Activated CD4-positive, alpha-beta memory T cell treated with anti-CD3 and anti-CD28 coated beads for 36 hours (primary cell): ENCODE measurements at regions not wholly inside any gene's neighbourhood (a gene's known extent, or its start where the extent isn't known, plus 50 kb on each side); places are given as distances from the start of the nearest gene placed in this dataset.

ENCODE experiments used
- CTCF ChIA-PET: fragments of 350-600 bp; sonication (Branson Sonifier 250); formaldehyde crosslinking; loops from one replicate; lab custom pipeline; 2021; ENCODE audit warnings: antibody characterized with exemption, inconsistent platforms; lab: Charles Lee
- POLR2A ChIA-PET: fragments of 350-600 bp; sonication (Branson Sonifier 250); formaldehyde crosslinking; loops from one replicate; lab custom pipeline; 2021; ENCODE audit warnings: antibody characterized with exemption; lab: Charles Lee
- DNase-seq: peaks from one replicate; pipeline ENCODE4 v3.0.0-alpha.2; 2020
- H3K27ac Mint-ChIP-seq: one replicate; pipeline ENCODE4 v1.8.0; 2021; ENCODE audit warnings: mixed read lengths
- H3K27me3 Mint-ChIP-seq: one replicate; pipeline ENCODE4 v1.8.0; 2021; ENCODE audit warnings: mixed read lengths
- H3K36me3 Mint-ChIP-seq: one replicate; pipeline ENCODE4 v1.8.0; 2021; ENCODE audit warnings: mixed read lengths
- H3K4me1 Mint-ChIP-seq: one replicate; pipeline ENCODE4 v1.8.0; 2021; ENCODE audit warnings: low read depth, mixed read lengths
- H3K4me3 Mint-ChIP-seq: one replicate; pipeline ENCODE4 v1.8.0; 2021; ENCODE audit warnings: mild to moderate bottlenecking, mixed read lengths
- H3K9me3 Mint-ChIP-seq: one replicate; pipeline ENCODE4 v1.8.0; 2021; ENCODE audit warnings: mixed read lengths
- intact Hi-C: fragments of 100-400 bp; cut with micrococcal nuclease; formaldehyde crosslinking; loops from one replicate; pipeline ENCODE4 v1.15.1; 2023

DNA sequence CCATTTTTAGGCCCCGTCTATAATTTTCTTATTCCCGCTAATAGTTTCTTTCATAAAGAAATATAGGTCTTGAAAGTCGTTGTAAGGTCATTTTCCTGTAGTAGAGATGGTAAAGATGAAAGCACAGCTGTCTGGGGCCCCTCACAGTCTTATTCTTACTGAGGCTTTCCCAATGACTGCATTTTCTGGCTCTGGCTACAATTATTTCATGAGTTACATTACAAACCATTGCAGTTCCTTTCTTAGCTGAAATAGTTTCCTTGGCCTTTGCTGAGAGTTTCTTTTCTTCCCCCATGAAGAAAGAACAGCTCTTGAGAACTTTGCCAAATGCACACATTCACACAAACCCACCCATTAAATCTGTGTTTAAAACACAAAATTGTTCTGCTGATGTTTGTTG, 113.0 kb downstream of the DYRK2 start:
- Mint-ChIP-seq H3K4me3 (no peak overlapping the region), H3K9me3 (no peaks in the 10 kb centered on the region), H3K36me3 (peaks cover 4% of the 10 kb centered on the region), H3K27me3 (no peaks in the 10 kb centered on the region), H3K4me1 (peaks cover 25% of the 10 kb centered on the region), H3K27ac (no peak overlapping the region)
- POLR2A ChIA-PET: no interaction called here
- intact Hi-C loops: no loop called here
- DNase-seq: no peak
- CTCF ChIA-PET: no interaction called here

DNA sequence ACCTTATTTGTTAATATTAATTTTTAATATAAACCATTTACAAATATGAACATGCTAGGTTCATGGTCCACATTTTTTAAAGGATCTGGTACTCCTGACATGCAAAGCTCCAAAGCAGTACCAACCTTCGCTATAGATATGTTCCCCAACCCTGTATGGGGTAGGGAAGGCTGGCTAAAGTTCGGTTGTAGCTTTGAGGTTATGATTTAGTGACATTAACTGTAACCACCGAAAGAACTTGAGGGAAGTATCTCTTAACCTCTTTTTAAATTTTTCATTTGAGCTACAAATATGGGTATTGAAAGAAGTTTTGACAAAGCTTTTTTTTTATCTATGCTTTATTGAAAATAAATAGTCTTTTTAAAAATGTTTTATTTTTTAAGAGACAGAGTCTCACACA, 115.5 kb downstream of the DYRK2 start:
- DNase-seq: no peak
- intact Hi-C loops: no loop called here
- ChIA-PET POLR2A (no interaction called here), CTCF (no interaction called here)
- peaks cover 4% of the 10 kb centered on the region for H3K36me3 Mint-ChIP-seq
- no peaks in the 10 kb centered on the region for H3K27me3 Mint-ChIP-seq
- H3K4me3 Mint-ChIP-seq: no peak overlapping the region
- no peak overlapping the region for H3K27ac Mint-ChIP-seq
- H3K4me1 Mint-ChIP-seq: peaks cover 21% of the 10 kb centered on the region
- H3K9me3 Mint-ChIP-seq: no peaks in the 10 kb centered on the region

DNA sequence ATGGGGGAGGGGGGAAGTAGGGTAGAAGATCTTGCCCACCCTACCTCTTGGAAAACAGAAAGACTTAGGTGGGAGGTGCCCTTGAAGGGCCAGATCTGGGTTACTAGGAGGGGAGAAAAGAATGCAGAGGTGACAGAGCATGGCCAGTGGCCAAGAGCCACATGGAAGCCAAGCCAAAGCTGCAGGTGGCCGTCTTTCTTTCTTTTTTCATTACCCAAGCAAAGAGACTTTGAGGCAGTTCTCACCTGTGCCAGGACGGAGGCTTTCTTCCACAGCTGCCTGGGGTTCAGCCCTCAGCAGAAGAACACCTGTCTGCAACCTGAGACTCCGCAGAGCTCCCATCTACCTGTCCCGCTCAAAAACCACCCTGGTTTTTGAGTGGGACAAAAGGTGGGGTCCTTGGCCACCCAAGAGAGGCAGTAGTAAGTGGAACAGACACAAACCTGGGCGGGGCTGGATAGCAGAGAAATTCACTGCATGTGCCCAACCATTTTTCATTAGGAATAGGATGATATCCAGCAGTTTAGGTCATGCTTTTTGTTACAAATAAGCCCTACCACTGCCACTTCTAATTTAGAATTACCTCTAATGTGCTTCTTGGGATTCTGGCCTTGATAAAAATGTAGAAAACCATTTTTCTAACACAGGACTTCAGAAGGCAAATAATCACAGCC, 116.5 kb downstream of the DYRK2 start:
- POLR2A ChIA-PET: no interaction called here
- no peak overlapping the region for H3K27ac Mint-ChIP-seq
- H3K9me3 Mint-ChIP-seq: no peaks in the 10 kb centered on the region
- intact Hi-C loops: no loop called here
- peaks cover 11% of the 10 kb centered on the region for H3K4me1 Mint-ChIP-seq
- no peaks in the 10 kb centered on the region for H3K27me3 Mint-ChIP-seq
- no peak for DNase-seq
- no peak overlapping the region for H3K4me3 Mint-ChIP-seq
- CTCF ChIA-PET: no interaction called here
- H3K36me3 Mint-ChIP-seq: peaks cover 1% of the 10 kb centered on the region

DNA sequence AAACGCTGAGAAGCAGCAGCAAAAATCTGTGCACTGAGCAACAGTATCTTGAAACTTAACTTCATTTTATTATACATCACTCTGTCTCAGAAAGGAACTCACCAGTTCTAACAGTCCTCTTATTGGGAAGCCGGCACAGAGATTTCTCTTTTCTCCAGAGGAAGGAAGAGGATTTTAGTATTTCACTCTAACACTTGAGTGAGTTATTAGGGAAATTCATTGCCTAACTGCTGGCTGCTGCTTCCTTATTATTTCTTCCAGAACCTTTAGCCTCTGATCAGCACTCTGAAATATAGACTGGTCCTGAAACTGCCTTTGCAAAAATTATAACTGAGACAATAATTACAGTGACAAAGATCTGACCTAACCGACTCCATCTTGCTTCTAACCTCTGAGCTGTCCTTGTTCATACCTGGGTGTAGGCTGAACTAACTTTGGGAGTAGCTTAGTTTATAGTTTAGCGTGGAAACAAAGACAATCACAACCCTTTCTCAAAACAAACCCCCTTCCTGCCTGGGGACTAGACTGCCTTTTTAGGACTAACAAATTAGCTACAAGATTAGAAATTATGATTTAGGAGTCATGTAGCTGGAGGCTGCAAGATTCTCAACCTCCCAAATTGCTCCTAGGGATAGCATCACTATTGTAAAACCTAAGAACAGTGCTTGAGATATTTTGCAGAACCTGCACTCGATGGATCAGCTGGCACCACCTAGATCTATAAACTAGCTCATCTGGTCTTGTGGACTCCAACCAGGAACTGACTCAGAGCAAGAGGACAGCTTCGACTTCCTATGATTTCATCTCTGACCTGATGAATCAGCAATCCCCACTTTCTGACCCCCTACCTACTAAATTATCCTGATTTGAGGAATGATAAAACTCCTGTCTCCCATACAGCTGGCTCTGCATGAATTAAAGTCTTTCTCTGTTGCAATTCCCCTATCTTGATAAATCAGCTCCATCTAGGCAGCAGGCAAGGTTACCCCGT, 117.5 kb downstream of the DYRK2 start:
- H3K4me3 Mint-ChIP-seq: no peak overlapping the region
- no peak for DNase-seq
- intact Hi-C loops: no loop called here
- H3K27me3 Mint-ChIP-seq: no peaks in the 10 kb centered on the region
- H3K9me3 Mint-ChIP-seq: no peaks in the 10 kb centered on the region
- ChIA-PET POLR2A (no interaction called here), CTCF (no interaction called here)
- peaks cover 2% of the 10 kb centered on the region for H3K4me1 Mint-ChIP-seq
- no peak overlapping the region for H3K27ac Mint-ChIP-seq
- no peaks in the 10 kb centered on the region for H3K36me3 Mint-ChIP-seq

DNA sequence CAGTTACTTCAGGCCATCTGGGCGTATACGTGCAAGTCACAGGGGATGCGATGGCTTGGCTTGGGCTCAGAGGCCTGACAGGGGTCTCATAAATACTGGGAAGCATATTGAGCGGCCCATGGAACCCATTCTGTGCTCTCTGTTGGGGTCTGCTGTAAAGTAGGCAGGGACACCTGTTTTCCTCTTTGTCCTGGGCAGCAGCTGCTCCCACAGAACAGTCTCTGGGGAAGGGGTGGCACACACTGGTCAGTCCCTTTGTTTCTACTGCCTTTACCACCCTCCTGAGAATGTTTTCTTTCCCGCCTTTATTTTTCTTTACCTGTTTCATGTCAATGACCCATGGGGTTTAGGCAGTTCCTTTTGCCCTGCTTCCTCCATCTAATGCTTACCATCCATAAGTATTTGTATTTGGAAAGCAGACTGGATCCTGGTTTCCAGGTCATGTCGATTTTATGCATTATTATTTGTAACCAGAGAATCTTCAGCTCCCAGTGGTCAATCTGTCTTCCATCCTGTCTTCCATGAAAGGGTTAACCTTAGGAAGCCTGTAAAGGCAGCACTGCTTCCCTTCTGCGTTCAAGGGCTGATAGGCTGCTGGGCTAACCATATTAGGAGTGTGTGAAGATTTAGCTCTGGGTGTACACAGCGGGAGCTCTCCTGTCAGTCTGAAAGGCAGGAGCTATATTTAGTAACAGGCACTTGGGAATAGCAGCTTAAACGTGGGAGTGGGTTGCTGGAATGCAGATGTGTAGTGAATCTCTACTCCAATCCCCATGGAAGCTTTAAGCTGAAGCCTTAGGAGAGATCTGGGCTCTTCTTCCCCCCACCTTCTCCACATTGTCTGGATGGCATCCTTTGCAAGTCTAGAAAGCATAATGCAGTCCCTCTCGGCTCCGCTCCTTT, 124.0 kb downstream of the DYRK2 start:
- no peak for DNase-seq
- ChIA-PET CTCF (no interaction called here), POLR2A (no interaction called here)
- Mint-ChIP-seq H3K27ac (no peak overlapping the region), H3K36me3 (no peaks in the 10 kb centered on the region), H3K27me3 (no peaks in the 10 kb centered on the region), H3K4me3 (no peak overlapping the region), H3K9me3 (no peaks in the 10 kb centered on the region), H3K4me1 (no peaks in the 10 kb centered on the region)
- intact Hi-C loops: no loop called here

DNA sequence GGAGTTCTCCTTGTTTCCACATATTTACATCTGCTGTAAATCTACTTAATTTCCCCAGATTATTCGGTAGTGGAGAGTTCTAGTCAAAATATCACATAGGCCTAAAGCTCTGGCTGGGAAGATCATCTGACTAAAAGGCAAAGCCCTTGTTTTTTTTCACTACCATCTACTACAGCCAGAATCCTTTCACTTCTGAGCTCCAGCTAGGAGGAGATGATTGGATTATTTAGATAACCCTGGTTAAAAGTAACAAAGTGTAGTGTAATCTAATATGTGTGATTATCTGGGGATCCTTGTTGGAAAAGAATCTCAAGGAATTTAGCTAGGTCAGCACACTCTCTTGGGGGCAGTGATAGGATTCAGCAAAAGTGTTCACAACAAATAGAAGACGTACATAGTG, 125.4 kb downstream of the DYRK2 start:
- intact Hi-C loops: no loop called here
- Mint-ChIP-seq H3K27ac (no peak overlapping the region), H3K4me3 (no peak overlapping the region), H3K36me3 (no peaks in the 10 kb centered on the region), H3K4me1 (no peaks in the 10 kb centered on the region), H3K27me3 (no peaks in the 10 kb centered on the region), H3K9me3 (no peaks in the 10 kb centered on the region)
- CTCF ChIA-PET: no interaction called here
- POLR2A ChIA-PET: no interaction called here
- DNase-seq: no peak

DNA sequence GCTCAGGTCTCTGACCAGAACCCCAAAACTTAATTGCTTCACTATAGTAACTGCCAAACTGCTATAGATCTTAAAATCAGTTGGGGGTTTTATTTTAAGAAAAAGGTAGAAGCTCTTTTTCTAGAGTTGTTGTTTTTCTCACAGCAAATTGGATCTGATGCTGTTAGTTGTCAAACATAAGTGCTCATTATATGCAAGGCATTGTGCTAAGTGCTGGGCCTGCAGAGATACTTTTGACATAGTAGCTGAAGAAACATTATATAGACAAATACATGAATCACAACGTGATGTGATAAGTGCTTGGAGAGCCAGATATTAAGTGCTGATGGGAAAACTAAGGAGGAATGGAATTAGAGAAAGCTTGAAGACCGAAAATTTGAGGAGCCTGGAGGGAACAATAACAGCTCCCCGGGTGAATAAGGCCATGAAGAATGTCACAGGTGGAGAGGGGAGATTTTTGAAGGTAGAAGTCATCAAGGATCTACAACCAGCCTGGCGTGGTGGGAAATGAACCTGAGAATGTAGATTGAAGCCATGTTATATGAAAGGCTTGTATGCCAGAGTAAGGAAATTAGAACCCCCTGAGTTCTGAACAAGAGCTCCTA, 126.5 kb downstream of the DYRK2 start:
- DNase-seq: no peak
- intact Hi-C loops: no loop called here
- no peaks in the 10 kb centered on the region for H3K9me3 Mint-ChIP-seq
- H3K4me1 Mint-ChIP-seq: no peaks in the 10 kb centered on the region
- no peak overlapping the region for H3K27ac Mint-ChIP-seq
- H3K4me3 Mint-ChIP-seq: no peak overlapping the region
- no peaks in the 10 kb centered on the region for H3K27me3 Mint-ChIP-seq
- POLR2A ChIA-PET: no interaction called here
- no peaks in the 10 kb centered on the region for H3K36me3 Mint-ChIP-seq
- CTCF ChIA-PET: no interaction called here

DNA sequence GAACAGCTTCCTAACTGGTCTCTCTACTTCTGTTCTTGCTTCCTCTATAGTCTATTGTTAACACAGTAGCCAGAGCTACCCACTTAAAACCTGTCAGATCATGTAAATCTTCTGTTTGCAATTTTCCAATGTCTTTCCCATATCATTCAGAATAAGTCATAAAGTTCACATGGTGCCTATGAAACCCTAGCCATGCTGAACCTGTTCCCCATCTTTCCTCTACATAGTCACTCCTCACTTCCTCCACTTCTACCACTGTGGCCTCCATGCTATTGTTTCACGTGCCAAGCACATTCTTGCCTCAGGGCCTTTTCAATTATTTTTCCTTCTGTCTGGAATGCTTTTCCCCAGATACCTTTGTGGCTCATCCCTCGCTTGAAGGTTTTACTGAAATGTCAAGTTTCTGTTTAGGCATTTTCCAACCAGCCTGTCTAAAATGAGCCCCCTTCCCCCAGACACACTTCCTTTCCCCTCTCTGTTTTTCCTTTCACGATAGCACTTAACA, 132.1 kb downstream of the DYRK2 start:
- POLR2A ChIA-PET: no interaction called here
- H3K4me1 Mint-ChIP-seq: peaks cover 17% of the 10 kb centered on the region
- H3K27me3 Mint-ChIP-seq: no peaks in the 10 kb centered on the region
- H3K9me3 Mint-ChIP-seq: no peaks in the 10 kb centered on the region
- H3K4me3 Mint-ChIP-seq: no peak overlapping the region
- intact Hi-C loops: no loop called here
- no peaks in the 10 kb centered on the region for H3K36me3 Mint-ChIP-seq
- no peak overlapping the region for H3K27ac Mint-ChIP-seq
- CTCF ChIA-PET: no interaction called here
- no peak for DNase-seq

DNA sequence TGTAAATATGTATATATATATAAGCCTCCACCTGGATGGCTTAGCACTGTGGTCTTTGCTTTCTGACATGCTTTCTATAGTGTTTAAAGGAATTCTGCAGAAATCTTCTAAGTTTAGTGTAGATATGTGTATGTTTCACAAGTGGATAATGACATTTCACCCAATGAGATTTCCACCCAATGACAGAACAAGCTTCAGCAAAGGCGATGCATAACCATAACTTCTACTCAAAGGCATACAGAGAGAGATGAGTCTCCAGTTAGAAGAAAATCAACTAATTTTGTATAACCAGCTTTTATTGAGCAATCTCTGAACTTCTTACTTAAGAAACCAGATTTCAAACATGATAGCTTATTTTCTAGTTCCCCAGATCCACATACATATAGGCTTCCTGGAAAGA, 134.0 kb downstream of the DYRK2 start:
- peaks cover 17% of the 10 kb centered on the region for H3K4me1 Mint-ChIP-seq
- H3K4me3 Mint-ChIP-seq: no peak overlapping the region
- ChIA-PET CTCF (no interaction called here), POLR2A (no interaction called here)
- no peak overlapping the region for H3K27ac Mint-ChIP-seq
- no peaks in the 10 kb centered on the region for H3K36me3 Mint-ChIP-seq
- no peaks in the 10 kb centered on the region for H3K27me3 Mint-ChIP-seq
- no peaks in the 10 kb centered on the region for H3K9me3 Mint-ChIP-seq
- intact Hi-C loops: no loop called here
- DNase-seq: no peak

DNA sequence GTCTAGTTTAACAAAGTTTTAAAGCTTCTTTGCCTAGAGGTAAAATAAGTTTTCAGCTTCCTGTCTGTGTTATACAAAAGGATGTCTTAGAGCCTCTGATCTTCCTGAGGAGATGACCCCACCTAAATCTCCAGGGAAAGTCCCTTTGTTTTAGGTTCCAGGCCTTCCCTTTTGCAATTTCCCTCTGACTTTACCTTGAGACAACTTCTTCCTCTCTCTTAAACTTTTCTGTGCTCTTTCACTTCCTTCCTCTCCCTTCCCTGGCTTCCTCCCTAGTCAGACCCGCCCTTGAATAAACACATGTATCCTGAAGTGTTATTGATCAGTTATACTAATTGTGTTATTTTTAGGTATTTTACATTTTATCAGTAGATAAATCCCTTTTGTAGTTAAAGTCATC, 134.8 kb downstream of the DYRK2 start:
- intact Hi-C loops: no loop called here

DNA sequence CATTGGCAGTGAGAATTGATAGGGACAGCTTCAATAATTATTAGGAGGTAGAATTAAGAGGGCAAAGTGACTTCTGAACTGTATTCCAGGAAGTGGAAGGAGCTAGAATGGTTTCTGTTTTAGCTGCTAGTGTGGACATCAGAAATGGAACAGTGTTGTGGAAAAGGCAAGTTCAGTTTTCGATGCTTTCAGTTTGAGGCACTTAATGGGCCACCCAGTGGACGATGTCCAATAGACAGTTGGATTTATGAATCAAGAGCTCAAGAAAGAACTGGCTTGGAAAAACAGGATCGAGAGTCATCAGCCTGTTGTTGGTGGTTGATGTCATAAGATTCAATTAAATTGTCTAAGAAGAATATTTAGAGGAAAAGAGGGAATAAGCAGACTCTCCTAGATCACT, 136.3 kb downstream of the DYRK2 start:
- H3K9me3 Mint-ChIP-seq: no peaks in the 10 kb centered on the region
- DNase-seq: no peak
- intact Hi-C loops: no loop called here
- CTCF ChIA-PET: interaction anchor here (0.7 to 1.2 kb wide), 2 partner anchors 158 to 363 kb away, joined by 3 to 4 read pairs; no protein-coding TSS in a partner anchor
- no peak overlapping the region for H3K4me3 Mint-ChIP-seq
- H3K27me3 Mint-ChIP-seq: no peaks in the 10 kb centered on the region
- POLR2A ChIA-PET: no interaction called here
- peaks cover 22% of the 10 kb centered on the region for H3K4me1 Mint-ChIP-seq
- H3K36me3 Mint-ChIP-seq: no peaks in the 10 kb centered on the region
- H3K27ac Mint-ChIP-seq: no peak overlapping the region

More for the DNA sequence above, 134.8 kb downstream of the DYRK2 start:
- CTCF ChIA-PET: interaction anchor here (1.2 kb wide), 1 partner anchor 160 kb away, joined by 4 read pairs; no protein-coding TSS in a partner anchor
- H3K9me3 Mint-ChIP-seq: no peaks in the 10 kb centered on the region
- H3K27ac Mint-ChIP-seq: no peak overlapping the region
- H3K27me3 Mint-ChIP-seq: no peaks in the 10 kb centered on the region
- H3K4me1 Mint-ChIP-seq: peaks cover 17% of the 10 kb centered on the region
- no peak overlapping the region for H3K4me3 Mint-ChIP-seq
- no peak for DNase-seq
- no peaks in the 10 kb centered on the region for H3K36me3 Mint-ChIP-seq
- POLR2A ChIA-PET: no interaction called here
